UCSD-AML1 (cell line): ENCODE measurements at regions not wholly inside any gene's neighbourhood (a gene's known extent, or its start where the extent isn't known, plus 50 kb on each side); places are given as distances from the start of the nearest gene placed in this dataset.
"Not testable (repeated sequence)": the region's sequence is repeated elsewhere in the genome, so short reads cannot be mapped to it uniquely, and the experiment has no call there.

ENCODE experiments used
- DNase-seq: peaks from one replicate; lab custom pipeline; 2025; ENCODE audit not compliant: unreplicated experiment; lab: John Stamatoyannopoulos, UW

DNA sequence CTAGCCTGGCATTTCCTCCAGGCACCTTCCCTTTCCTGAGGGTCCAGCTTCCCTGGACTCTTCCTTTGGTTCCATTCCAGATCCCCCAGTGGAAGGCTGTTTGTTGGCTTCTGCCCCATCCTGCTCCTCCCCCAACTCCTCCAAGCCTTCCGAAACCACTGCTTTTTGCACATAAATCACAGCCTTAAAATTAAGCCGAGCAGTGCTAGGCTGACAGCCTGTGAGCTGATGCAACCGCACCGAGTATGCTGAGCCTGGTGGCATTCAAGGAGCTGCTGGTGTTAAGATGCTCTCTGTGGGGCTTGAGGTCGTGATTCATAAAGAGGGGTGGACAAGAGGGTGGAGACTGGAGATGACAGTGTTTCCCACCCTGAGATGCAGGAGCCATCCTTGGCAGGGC lies 266.6 kb upstream of the C1orf174 start:
- no peak for DNase-seq

GRCh38 chr1:4169991-4170390 lies 269.9 kb upstream of the C1orf174 start:
- no peak for DNase-seq

- no peak for DNase-seq
These were observed 270.7 kb upstream of the C1orf174 start for GRCh38 chr1:4170548-4171340.

- no peak for DNase-seq
These were observed 271.7 kb upstream of the C1orf174 start for GRCh38 chr1:4171480-4172450.

- DNase-seq = peak; percentile 50
These were observed 272.9 kb upstream of the C1orf174 start for GRCh38 chr1:4172644-4173599.

GRCh38 chr1:4173731-4174130 lies 273.7 kb upstream of the C1orf174 start:
- DNase-seq = no peak

- DNase-seq = no peak
These were observed 274.5 kb upstream of the C1orf174 start for GRCh38 chr1:4174291-4175200.

GRCh38 chr1:4175566-4176405 lies 275.7 kb upstream of the C1orf174 start:
- no peak for DNase-seq

DNA sequence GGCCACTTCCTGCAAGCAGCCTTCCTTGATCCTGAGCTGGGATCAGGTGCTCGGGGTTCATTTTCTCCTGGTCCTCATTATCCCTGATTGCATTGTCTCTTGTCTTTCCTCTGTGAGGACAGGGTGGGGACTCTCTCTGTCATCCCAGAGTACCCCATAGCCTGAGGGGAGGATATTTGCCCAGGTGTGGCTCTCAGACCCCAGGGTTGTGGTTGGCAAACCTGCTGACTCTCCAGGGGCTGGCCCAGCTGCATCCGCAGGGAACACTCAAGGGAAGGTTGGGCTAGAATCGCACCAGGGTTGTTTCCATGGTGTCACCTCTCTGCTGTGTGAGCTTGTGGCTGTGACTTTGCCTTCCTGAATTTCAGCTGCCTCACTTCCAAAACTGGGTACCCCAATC lies 276.8 kb upstream of the C1orf174 start:
- DNase-seq = no peak

DNA sequence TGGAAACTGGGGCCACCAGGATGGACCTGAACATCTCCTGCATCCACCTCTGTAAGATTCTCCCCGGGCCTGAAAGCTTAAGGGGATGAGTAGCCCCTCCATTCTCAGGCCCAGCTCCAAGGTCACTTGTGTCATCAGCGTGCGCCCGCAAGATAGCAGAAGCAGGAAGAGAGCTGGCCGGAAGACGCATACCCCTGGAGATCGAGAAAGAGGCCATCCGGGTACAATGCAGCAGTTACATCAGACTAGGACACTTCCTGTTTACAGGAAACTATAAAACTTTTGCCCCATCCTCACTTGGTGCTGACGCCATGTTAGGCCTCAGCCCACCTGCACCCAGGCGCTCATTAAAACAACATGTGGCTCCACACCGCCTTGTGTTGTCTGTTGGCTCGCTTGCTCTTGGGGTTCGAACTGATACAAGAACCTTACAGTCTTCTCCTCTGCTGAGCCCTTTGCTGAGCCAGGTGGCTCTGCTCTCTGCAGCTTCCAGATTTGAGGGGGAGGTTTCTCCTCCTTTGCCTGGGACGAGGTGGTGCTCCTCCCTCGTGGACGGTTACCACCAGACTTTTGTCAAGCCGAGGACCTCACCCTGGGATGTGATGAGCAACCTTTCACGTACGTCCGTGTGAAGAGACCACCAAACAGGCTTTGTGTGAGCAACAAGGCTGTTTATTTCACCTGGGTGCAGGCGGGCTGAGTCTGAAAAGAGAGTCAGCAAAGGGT lies 277.5 kb upstream of the C1orf174 start:
- no peak for DNase-seq

GRCh38 chr1:4178501-4179113 lies 278.5 kb upstream of the C1orf174 start:
- no peak for DNase-seq

DNA sequence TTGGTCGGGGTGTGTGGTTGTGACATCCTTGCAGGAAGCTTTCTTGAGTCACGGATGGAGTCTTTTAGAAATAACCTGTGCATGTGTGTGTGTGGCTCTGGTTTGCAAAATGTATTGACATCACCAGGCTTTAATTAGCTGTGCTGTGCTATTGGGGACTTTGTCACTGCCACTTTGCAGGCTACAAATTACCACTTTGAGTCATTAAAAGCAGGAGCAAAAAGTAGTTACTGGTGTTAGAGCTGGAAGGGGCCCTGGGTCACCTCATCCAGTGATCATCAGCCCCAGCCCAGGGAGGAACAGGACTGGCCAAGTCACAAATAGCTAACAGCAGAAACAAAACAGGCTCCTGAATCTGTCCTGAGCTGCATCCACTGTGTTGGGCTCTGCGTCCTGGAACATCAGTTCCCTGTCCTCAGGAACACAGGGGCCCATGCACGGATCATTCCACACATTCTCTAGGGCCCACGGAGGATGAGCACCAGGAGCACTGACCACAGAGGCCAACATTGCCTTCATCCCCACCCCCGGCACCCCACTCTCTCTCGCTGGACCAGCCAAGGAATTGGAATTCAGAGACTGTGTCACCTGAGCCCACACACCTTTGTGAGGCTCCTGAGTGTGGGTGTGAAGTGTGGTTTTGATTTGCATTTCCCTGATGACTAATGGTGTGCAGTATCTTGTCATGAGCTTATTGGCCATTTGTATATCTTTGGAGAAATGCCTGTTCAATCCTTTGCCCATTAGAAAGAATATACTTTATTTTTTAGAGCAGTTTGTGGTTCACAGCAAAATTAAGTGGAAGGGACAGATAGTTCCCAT lies 280.1 kb upstream of the C1orf174 start:
- no peak for DNase-seq

DNA sequence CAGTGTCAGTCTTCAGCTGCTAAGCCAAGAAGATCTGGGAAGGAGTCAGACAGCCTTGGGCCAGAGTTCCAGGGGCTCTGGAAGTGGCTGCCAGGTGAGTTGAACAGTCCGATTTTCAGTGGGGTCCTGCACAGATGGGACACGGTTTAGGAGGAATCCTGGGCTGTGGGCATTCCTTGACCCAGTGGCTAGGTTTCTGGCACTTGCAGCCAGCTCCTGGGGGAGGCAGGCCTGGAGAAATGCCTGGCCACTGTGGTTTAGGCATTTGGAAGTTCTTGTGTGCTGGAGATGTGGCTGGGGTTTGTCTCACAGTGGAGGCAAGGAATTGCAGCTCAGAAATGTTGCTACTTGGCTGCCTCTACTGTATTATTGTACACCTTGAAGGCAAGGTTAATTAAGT lies 286.4 kb upstream of the C1orf174 start:
- DNase-seq = not testable (repeated sequence)

GRCh38 chr1:4203501-4203900 lies 303.4 kb upstream of the C1orf174 start:
- no peak for DNase-seq

- DNase-seq = no peak
These were observed 307.1 kb upstream of the C1orf174 start for GRCh38 chr1:4207183-4207582.

DNA sequence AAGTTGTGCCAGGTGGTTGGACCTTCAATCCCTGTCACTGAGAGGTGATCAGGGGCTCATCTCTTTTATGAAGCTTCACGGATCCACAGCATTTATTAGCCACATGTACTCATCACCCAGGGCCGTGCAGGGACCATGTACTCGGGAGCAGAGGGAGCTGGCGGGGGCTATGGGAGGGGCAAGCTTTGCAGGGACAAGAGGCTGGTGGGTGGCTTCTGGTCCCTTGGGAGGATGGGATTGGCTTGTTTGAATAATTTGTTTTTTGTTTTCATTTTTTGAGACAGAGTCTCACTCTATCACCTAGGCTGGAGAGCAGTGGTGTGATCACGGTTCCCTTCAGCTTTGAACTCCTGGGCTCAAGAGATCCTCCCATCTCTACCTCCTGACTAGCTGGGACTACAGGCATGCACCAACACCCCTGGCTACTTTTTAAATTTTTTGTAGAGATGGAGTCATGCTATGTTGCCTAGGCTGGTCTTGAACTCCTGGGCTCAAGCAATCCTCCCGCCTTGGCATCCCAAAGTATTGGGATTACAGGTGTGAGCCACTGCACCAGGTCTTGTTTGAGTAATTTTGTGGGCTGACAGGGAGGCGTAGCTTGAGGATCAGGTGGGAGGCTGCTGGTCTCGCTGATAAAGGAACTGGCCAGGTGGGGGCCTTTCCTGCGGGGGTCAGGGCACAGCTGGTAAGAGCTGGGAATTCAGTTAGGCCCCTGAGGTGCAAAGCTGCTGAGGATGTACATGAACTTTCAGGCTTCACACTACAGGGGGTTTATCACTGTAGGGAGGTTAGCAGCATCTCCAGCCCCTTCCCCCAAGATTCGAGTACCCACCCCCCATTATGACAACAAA lies 308.0 kb upstream of the C1orf174 start:
- no peak for DNase-seq
